Smooth muscle cell (in vitro differentiated cells): ENCODE measurements at regions not wholly inside any gene's neighbourhood (a gene's known extent, or its start where the extent isn't known, plus 50 kb on each side); places are given as distances from the start of the nearest gene placed in this dataset.

ENCODE experiments used
- DNase-seq: peaks from one replicate; lab custom pipeline; 2025; ENCODE audit not compliant: unreplicated experiment; lab: John Stamatoyannopoulos, UW
- H2AFZ ChIP-seq: fragments of 200-600 bp; sonication (generic); 2 replicates; pipeline ENCODE4 v1.6.0; 2016; ENCODE audit warnings: antibody characterized with exemption, low read depth, mild to moderate bottlenecking
- H3F3A ChIP-seq: fragments of 200-600 bp; sonication (generic); 2 replicates; pipeline ENCODE4 v1.6.0; 2017; ENCODE audit warnings: antibody characterized with exemption, low read depth
- H3K27ac ChIP-seq: fragments of 200-600 bp; sonication (generic); 2 replicates; pipeline ENCODE4 v1.5.1; 2016; ENCODE audit warnings: low read depth, mild to moderate bottlenecking
- H3K27me3 ChIP-seq: fragments of 200-600 bp; sonication (generic); 2 replicates; pipeline ENCODE4 v1.6.1; 2016; ENCODE audit warnings: low read depth, mild to moderate bottlenecking
- H3K36me3 ChIP-seq: fragments of 200-600 bp; sonication (generic); 2 replicates; pipeline ENCODE4 v1.5.1; 2016; ENCODE audit warnings: low read depth
- H3K4me1 ChIP-seq: fragments of 200-600 bp; sonication (generic); 2 replicates; pipeline ENCODE4 v1.5.1; 2016; ENCODE audit warnings: low read depth
- H3K4me2 ChIP-seq: fragments of 200-600 bp; sonication (generic); 2 replicates; pipeline ENCODE4 v1.6.0; 2016; ENCODE audit warnings: mild to moderate bottlenecking
- H3K4me3 ChIP-seq: fragments of 200-600 bp; sonication (generic); 2 replicates; pipeline ENCODE4 v1.5.1; 2016; ENCODE audit warnings: mild to moderate bottlenecking
- H3K79me2 ChIP-seq: fragments of 200-600 bp; sonication (generic); 2 replicates; pipeline ENCODE4 v1.6.0; 2016; ENCODE audit warnings: low read depth, mild to moderate bottlenecking
- H3K9ac ChIP-seq: fragments of 200-600 bp; sonication (generic); 2 replicates; pipeline ENCODE4 v1.6.0; 2016; ENCODE audit warnings: low read depth
- H3K9me3 ChIP-seq: fragments of 200-600 bp; sonication (generic); replicated peaks from 2 replicates; pipeline ENCODE4 v1.5.1; 2016; ENCODE audit warnings: low read depth
- H4K20me1 ChIP-seq: fragments of 200-600 bp; sonication (generic); 2 replicates; pipeline ENCODE4 v1.6.0; 2016; ENCODE audit warnings: low read depth
- WGBS: methylation state at CpG from one replicate; pipeline ENCODE4 v1.1.7; 2016; ENCODE audit warnings: low lambda C conversion rate; 5-methylcytosine and 5-hydroxymethylcytosine counted together
- TF ChIP-seq, protein P1 (sequence below): fragments of 200-600 bp; sonication (generic); IDR thresholded peaks from 2 replicates; pipeline ENCODE4 v1.5.1; 2017; ENCODE audit warnings: borderline replicate concordance, mild to moderate bottlenecking, antibody characterized with exemption; ENCODE audit not compliant: insufficient read depth, poor library complexity, severe bottlenecking

DNA sequence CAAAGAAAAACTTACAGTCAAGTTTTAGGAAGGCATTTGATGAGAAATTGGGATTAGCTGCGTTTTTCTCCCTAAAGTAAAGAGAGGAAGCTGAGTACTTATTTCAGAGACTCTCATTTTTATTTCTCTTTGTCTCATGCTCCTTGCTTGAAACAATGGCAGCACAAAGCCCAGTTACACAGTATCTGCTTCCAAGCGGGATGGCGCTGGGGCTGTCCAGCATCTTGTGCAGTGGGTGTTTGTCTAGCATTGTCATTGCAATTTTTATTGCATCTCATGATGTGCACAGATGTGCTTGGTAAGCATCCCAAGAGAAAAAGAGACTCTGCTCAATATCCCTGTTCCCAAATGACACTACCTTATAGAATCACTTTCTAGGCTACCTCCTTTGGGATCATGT lies 102.8 kb upstream of the ZNF521 start:
- Histone ChIP-seq H3F3A (no peaks in the 10 kb centered on the region), H3K9me3 (no peaks in the 10 kb centered on the region), H3K79me2 (no peaks in the 10 kb centered on the region), H2AFZ (no peak overlapping the region), H3K27ac (no peak overlapping the region), H3K36me3 (no peaks in the 10 kb centered on the region), H3K4me3 (no peak overlapping the region), H3K4me1 (no peaks in the 10 kb centered on the region), H4K20me1 (no peaks in the 10 kb centered on the region), H3K9ac (no peak overlapping the region), H3K4me2 (no peak overlapping the region), H3K27me3 (no peaks in the 10 kb centered on the region)
- TF ChIP-seq, protein P1, sequence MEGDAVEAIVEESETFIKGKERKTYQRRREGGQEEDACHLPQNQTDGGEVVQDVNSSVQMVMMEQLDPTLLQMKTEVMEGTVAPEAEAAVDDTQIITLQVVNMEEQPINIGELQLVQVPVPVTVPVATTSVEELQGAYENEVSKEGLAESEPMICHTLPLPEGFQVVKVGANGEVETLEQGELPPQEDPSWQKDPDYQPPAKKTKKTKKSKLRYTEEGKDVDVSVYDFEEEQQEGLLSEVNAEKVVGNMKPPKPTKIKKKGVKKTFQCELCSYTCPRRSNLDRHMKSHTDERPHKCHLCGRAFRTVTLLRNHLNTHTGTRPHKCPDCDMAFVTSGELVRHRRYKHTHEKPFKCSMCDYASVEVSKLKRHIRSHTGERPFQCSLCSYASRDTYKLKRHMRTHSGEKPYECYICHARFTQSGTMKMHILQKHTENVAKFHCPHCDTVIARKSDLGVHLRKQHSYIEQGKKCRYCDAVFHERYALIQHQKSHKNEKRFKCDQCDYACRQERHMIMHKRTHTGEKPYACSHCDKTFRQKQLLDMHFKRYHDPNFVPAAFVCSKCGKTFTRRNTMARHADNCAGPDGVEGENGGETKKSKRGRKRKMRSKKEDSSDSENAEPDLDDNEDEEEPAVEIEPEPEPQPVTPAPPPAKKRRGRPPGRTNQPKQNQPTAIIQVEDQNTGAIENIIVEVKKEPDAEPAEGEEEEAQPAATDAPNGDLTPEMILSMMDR: no peak
- 96% methylated on average over 3 of the region's 3 CpGs for WGBS
- no peak for DNase-seq

DNA sequence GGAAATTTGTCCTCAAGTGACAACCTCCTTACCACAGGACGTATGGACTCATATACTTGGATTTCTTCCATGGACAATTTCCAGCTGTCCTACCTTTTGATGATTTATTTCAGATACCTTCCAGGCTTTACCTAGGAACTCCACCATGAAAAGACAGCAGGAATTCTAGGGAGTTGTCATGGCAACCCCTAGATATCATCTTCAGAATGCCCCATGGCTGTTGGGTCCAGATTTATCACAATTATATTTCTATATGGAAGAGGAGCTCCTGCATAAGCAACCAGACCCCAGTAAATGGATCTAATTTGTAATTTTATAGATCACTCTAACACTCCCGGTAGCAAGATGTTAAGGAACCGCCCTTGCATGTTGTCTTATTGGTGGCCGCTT lies 102.3 kb upstream of the ZNF521 start:
- Histone ChIP-seq H3K36me3 (no peaks in the 10 kb centered on the region), H3K79me2 (no peaks in the 10 kb centered on the region), H4K20me1 (no peaks in the 10 kb centered on the region), H3K9me3 (no peaks in the 10 kb centered on the region), H2AFZ (no peak overlapping the region), H3F3A (no peaks in the 10 kb centered on the region), H3K9ac (no peak overlapping the region), H3K4me3 (no peak overlapping the region), H3K4me2 (peak overlapping the region; percentile 46), H3K27me3 (no peaks in the 10 kb centered on the region), H3K4me1 (no peaks in the 10 kb centered on the region), H3K27ac (no peak overlapping the region)
- WGBS: 85% methylated on average over 4 of the region's 4 CpGs
- no peak for DNase-seq
- TF ChIP-seq, protein P1: no peak

GRCh38 chr18:25453556-25454269 lies 101.7 kb upstream of the ZNF521 start:
- no peak overlapping the region for H2AFZ ChIP-seq

More at GRCh38 chr18:25453556-25454269, 101.7 kb upstream of the ZNF521 start:
- Histone ChIP-seq H3K27me3 (no peaks in the 10 kb centered on the region), H3K9ac (no peak overlapping the region), H3K36me3 (no peaks in the 10 kb centered on the region), H3K79me2 (no peaks in the 10 kb centered on the region), H3K4me3 (no peak overlapping the region), H4K20me1 (no peaks in the 10 kb centered on the region), H3K27ac (no peak overlapping the region), H3F3A (no peaks in the 10 kb centered on the region), H3K9me3 (no peaks in the 10 kb centered on the region), H3K4me2 (peak overlapping the region; percentile 46), H3K4me1 (no peaks in the 10 kb centered on the region)
- TF ChIP-seq, protein P1: no peak
- no peak for DNase-seq
- WGBS: 64% methylated on average over 7 of the region's 7 CpGs
